ENCODE measurements at regions not wholly inside any gene's neighbourhood (a gene's known extent, or its start where the extent isn't known, plus 50 kb on each side); places are given as distances from the start of the nearest gene placed in this dataset.

DNA sequence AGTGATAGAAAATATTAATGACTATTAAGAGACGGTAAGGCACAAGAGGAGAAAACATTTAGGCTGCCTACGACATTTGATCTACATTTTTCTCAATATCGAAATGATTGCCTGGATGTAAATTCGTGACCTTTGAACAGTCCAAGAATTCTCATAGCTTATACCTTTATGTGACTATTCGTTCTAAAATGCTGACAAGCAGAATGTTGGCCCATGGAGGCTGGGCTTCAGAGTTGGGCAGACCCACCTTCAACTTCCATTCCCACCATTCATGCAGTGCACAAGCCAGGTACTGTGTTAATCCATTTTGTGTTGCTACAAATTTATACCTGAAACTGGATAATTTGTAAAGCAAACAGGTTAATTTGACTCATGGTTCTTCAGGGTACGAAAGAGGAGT is 441.4 kb upstream of the COBL start:
- TF ChIP-seq, protein P1, sequence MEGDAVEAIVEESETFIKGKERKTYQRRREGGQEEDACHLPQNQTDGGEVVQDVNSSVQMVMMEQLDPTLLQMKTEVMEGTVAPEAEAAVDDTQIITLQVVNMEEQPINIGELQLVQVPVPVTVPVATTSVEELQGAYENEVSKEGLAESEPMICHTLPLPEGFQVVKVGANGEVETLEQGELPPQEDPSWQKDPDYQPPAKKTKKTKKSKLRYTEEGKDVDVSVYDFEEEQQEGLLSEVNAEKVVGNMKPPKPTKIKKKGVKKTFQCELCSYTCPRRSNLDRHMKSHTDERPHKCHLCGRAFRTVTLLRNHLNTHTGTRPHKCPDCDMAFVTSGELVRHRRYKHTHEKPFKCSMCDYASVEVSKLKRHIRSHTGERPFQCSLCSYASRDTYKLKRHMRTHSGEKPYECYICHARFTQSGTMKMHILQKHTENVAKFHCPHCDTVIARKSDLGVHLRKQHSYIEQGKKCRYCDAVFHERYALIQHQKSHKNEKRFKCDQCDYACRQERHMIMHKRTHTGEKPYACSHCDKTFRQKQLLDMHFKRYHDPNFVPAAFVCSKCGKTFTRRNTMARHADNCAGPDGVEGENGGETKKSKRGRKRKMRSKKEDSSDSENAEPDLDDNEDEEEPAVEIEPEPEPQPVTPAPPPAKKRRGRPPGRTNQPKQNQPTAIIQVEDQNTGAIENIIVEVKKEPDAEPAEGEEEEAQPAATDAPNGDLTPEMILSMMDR (IDR thresholded peaks at IDR 0.05; ENCODE audit: partially characterized antibody, unreplicated experiment), result no peak
- no peaks in the 10 kb centered on the region for H3K9me3 Mint-ChIP-seq (ENCODE audit: unreplicated experiment)
- H3K27ac Mint-ChIP-seq (ENCODE audit: unreplicated experiment), result no peak overlapping the region
- DNase-seq, result no peak
- H3K4me1 Mint-ChIP-seq (ENCODE audit: low read depth, unreplicated experiment), result peaks cover 8% of the 10 kb centered on the region
- H3K36me3 Mint-ChIP-seq (ENCODE audit: unreplicated experiment), result no peaks in the 10 kb centered on the region
- H3K27me3 Mint-ChIP-seq (ENCODE audit: unreplicated experiment), result no peaks in the 10 kb centered on the region
- H3K4me3 Mint-ChIP-seq (ENCODE audit: unreplicated experiment), result no peak overlapping the region

DNA sequence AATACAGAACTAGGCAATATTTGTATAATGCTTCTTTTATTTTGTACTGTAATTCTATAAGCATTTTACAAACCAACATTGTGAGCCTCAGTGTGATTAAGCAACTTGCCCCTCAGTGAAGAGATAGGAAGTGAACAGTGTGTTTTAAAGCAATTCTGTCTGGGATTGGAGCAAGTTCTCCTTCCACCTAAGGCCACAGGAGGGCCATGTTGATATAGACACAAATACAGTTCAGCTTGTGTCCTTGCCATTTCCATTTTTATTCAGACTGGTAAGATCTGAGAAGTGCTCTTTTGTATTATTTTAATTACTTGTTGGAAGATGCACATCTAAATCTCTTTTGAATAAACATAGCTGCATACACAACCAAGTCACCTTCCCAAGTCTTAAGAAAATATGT is 416.3 kb upstream of the COBL start:
- H3K36me3 Mint-ChIP-seq (ENCODE audit: unreplicated experiment), result peaks cover 17% of the 10 kb centered on the region
- H3K9me3 Mint-ChIP-seq (ENCODE audit: unreplicated experiment), result peaks cover 7% of the 10 kb centered on the region
- DNase-seq, result no peak
- no peak overlapping the region for H3K27ac Mint-ChIP-seq (ENCODE audit: unreplicated experiment)
- no peak overlapping the region for H3K4me3 Mint-ChIP-seq (ENCODE audit: unreplicated experiment)
- peaks cover 5% of the 10 kb centered on the region for H3K4me1 Mint-ChIP-seq (ENCODE audit: low read depth, unreplicated experiment)
- TF ChIP-seq, protein P1 (IDR thresholded peaks at IDR 0.05; ENCODE audit: partially characterized antibody, unreplicated experiment), result no peak
- H3K27me3 Mint-ChIP-seq (ENCODE audit: unreplicated experiment), result no peaks in the 10 kb centered on the region

DNA sequence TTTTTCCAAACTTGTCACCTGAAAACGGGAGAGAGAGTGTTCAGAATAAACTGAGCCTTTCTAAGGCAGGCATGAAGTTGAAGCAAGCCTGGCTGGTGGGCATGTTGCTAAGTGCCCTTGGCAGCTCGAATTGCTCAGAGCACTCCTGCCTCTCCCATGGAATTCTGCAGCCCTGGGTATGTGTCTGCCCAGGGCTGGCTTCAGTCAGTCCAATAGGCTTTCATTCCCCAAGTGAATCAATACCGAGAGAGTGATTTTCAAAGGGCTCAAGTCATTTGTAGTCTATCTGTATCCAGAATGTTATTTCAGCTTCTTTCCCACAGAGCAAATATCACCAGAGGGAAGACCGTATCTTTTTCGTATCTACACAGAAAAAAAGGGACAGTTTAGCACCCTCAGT is 415.5 kb upstream of the COBL start:
- Mint-ChIP-seq H3K4me1 (ENCODE audit: low read depth, unreplicated experiment) (peaks cover 5% of the 10 kb centered on the region), H3K27me3 (ENCODE audit: unreplicated experiment) (no peaks in the 10 kb centered on the region), H3K4me3 (ENCODE audit: unreplicated experiment) (no peak overlapping the region), H3K27ac (ENCODE audit: unreplicated experiment) (no peak overlapping the region), H3K36me3 (ENCODE audit: unreplicated experiment) (peaks cover 17% of the 10 kb centered on the region), H3K9me3 (ENCODE audit: unreplicated experiment) (peaks cover 7% of the 10 kb centered on the region)
- no peak for DNase-seq
- TF ChIP-seq, protein P1 (IDR thresholded peaks at IDR 0.05; ENCODE audit: partially characterized antibody, unreplicated experiment), result no peak

DNA sequence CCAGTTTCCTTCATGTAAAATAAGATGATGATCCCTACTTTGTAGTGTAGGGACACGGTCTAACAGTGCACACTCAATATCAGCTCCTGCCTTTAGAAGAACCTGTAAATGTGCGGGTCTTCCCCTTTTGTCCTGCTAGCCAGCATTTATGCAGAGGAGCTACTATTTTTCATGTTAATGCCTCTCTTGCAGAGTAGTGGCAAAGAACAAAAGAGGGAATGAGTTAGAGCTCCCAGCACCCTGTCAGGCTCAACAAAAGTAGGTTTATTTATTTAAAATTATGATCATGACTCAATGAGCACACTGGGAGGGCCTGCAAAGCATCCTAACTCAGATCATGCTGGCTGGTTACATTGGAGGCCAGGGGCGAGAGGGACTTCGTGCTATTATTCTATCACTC is 414.5 kb upstream of the COBL start:
- Mint-ChIP-seq H3K9me3 (ENCODE audit: unreplicated experiment) (peaks cover 4% of the 10 kb centered on the region), H3K4me1 (ENCODE audit: low read depth, unreplicated experiment) (peaks cover 5% of the 10 kb centered on the region), H3K27me3 (ENCODE audit: unreplicated experiment) (no peaks in the 10 kb centered on the region), H3K4me3 (ENCODE audit: unreplicated experiment) (no peak overlapping the region), H3K36me3 (ENCODE audit: unreplicated experiment) (peaks cover 9% of the 10 kb centered on the region), H3K27ac (ENCODE audit: unreplicated experiment) (no peak overlapping the region)
- no peak for DNase-seq
- TF ChIP-seq, protein P1 (IDR thresholded peaks at IDR 0.05; ENCODE audit: partially characterized antibody, unreplicated experiment), result no peak

DNA sequence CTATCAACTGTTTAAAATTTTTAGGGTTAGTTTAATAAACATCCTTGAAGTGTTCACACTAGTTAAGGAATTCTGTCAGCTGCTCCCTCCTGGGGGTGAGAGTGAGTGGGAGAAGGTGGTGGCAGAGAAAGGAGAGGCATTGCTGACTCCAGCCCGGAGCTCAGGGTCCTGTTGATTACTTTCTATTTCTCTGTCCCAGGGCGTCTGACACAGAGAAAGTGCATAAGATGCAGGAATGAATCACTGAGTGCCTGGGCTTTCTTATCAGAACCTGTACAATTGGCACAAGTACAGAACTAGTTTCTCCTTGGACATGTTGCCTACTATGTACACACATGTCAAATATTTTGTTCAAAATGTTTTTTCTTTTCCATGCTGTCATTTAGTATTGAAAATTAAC is 410.8 kb upstream of the COBL start:
- Mint-ChIP-seq H3K36me3 (ENCODE audit: unreplicated experiment) (peaks cover 3% of the 10 kb centered on the region), H3K4me3 (ENCODE audit: unreplicated experiment) (no peak overlapping the region), H3K27me3 (ENCODE audit: unreplicated experiment) (no peaks in the 10 kb centered on the region), H3K4me1 (ENCODE audit: low read depth, unreplicated experiment) (peaks cover 5% of the 10 kb centered on the region), H3K9me3 (ENCODE audit: unreplicated experiment) (peaks cover 6% of the 10 kb centered on the region), H3K27ac (ENCODE audit: unreplicated experiment) (no peak overlapping the region)
- no peak for DNase-seq
- TF ChIP-seq, protein P1 (IDR thresholded peaks at IDR 0.05; ENCODE audit: partially characterized antibody, unreplicated experiment), result no peak
